Peyer's patch (tissue), 4 donors: ENCODE measurements at regions not wholly inside any gene's neighbourhood (a gene's known extent, or its start where the extent isn't known, plus 50 kb on each side); places are given as distances from the start of the nearest gene placed in this dataset.

Experiments
- DNase-seq, 3 donors: peaks; one replicate each; pipeline ENCODE4 v3.0.0-alpha.2; 2017 to 2019
- H3K27ac ChIP-seq, 4 donors: fragments of 200-600 bp; sonication (generic); one replicate each; pipeline ENCODE4 v1.5.1; 2016 to 2019
- H3K27me3 ChIP-seq, 2 donors: fragments of 200-600 bp; sonication (generic); one replicate each; pipeline ENCODE4 v1.5.1; 2019
- H3K36me3 ChIP-seq, 3 donors: fragments of 200-600 bp; sonication (generic); one replicate each; pipeline ENCODE4 v1.5.1; 2016 to 2019
- H3K4me1 ChIP-seq, 4 donors: fragments of 200-600 bp; sonication (generic); one replicate each; pipeline ENCODE4 v1.5.1; 2016 to 2019
- H3K4me3 ChIP-seq, 4 donors: fragments of 200-600 bp; sonication (generic); 1 replicate in 3 of 4; 2 replicates in 1 of 4; pipeline ENCODE4 v1.5.1; 2016 to 2019; ENCODE audit warnings: mild to moderate bottlenecking in 1 of 4
- H3K9me3 ChIP-seq, 4 donors: fragments of 200-600 bp; sonication (generic); one replicate each; pipeline ENCODE4 v1.5.1; 2016 to 2019; ENCODE audit warnings: mild to moderate bottlenecking in 1 of 4
- CTCF ChIP-seq, 6 experiments: fragments of 450-650 bp in 4 of 6; fragments of 200-600 bp in 2 of 6; sonication (generic) in 1 of 6; IDR thresholded peaks; one replicate each; pipeline ENCODE4 v1.5.1; 2017 to 2019; ENCODE audit warnings: antibody characterized with exemption in 6 of 6, mild to moderate bottlenecking in 3 of 6, moderate library complexity in 1 of 6
- POLR2A ChIP-seq, 2 donors: fragments of 450-650 bp; IDR thresholded peaks; one replicate each; pipeline ENCODE4 v1.5.1; 2017; ENCODE audit warnings: antibody characterized with exemption in 2 of 2, mild to moderate bottlenecking in 2 of 2, moderate library complexity in 2 of 2

GRCh38 chr12:130041983-130042812 is 120.1 kb upstream of the FZD10 start:
- Histone ChIP-seq H3K27me3 (no peaks in the 10 kb centered on the region), H3K4me3 (no peak overlapping the region), H3K36me3 (no peaks in the 10 kb centered on the region), H3K27ac (no peak overlapping the region), H3K9me3 (no peaks in the 10 kb centered on the region), H3K4me1 (no peaks in the 10 kb centered on the region)
- DNase-seq: no peak
- TF ChIP-seq POLR2A (IDR thresholded peaks at IDR 0.05) (no peak), CTCF (IDR thresholded peaks at IDR 0.05) (peak in 4 of 6 experiments; percentile 25 to 35 (median 31))

DNA sequence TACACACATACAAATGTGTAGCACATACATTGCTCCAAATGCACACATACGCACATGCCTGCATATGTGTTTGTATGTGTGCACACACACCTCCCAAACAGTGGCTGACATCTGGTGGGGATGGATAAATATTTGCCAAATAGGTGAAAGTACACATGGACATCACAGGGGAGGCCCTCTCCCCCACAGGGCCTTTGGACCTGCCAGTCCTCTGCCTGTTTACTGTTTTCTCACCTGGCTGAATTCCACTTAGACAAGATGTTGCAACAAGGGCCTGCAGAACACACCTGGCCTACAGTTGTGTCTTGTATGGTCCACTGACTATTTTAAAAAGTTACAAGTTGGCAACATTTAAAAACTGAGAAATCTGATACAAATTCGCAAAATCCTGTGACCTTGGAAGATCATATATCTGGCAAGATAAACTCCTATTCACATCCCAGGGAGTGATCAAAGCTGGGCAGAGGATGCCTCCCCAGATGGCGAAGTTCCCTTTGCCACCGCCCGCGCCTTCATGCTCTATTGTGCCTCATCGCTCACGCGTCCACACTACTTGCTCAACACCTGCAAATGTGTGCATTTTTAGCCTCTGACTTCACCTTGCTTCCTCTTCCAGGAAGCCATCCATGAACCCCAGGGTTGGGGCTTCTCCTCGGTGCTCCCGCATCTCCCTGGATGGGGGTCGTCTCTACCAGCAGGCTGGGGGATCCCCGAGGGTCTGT is 118.4 kb upstream of the FZD10 start:
- H3K9me3 ChIP-seq: no peaks in the 10 kb centered on the region
- H3K4me1 ChIP-seq: no peaks in the 10 kb centered on the region
- no peak overlapping the region for H3K27ac ChIP-seq
- H3K36me3 ChIP-seq: no peaks in the 10 kb centered on the region
- DNase-seq: no peak
- no peak overlapping the region for H3K4me3 ChIP-seq
- TF ChIP-seq CTCF (IDR thresholded peaks at IDR 0.05) (no peak), POLR2A (IDR thresholded peaks at IDR 0.05) (no peak)
- no peaks in the 10 kb centered on the region for H3K27me3 ChIP-seq

DNA sequence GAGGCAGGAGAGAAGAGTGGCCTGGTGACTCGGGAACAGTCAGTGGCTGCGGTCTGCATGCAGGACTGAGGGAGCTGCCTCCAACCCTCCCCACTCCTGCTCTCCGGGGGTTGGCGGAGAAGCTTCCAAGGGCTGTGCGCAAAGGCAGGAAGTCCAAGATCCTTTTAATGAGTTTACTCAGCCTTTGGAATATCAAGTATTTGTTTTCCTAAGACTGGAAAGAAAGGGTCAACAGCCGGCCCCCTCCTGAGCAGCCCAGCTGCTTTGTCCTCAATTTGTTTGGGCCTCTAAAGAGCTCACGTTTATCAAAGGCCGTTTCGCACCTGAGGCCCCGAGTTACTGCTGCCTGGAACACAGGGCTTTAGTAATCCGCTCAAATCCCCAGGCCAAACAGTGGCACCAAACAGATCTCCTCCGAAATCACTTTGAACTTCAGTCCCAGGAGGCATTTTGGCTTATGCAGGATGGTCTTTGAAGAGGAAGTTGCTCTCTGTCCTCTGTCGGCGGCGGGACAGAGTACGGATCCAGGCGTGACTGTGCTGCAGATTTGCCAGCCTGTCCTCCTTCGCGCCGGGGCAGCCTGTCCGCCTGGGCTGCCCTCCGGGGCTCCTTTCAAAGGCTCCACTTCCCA is 117.2 kb upstream of the FZD10 start:
- TF ChIP-seq CTCF (IDR thresholded peaks at IDR 0.05) (no peak), POLR2A (IDR thresholded peaks at IDR 0.05) (no peak)
- Histone ChIP-seq H3K27me3 (no peaks in the 10 kb centered on the region), H3K27ac (no peak overlapping the region), H3K36me3 (no peaks in the 10 kb centered on the region), H3K4me1 (no peaks in the 10 kb centered on the region), H3K9me3 (no peaks in the 10 kb centered on the region), H3K4me3 (no peak overlapping the region)
- DNase-seq: no peak

DNA sequence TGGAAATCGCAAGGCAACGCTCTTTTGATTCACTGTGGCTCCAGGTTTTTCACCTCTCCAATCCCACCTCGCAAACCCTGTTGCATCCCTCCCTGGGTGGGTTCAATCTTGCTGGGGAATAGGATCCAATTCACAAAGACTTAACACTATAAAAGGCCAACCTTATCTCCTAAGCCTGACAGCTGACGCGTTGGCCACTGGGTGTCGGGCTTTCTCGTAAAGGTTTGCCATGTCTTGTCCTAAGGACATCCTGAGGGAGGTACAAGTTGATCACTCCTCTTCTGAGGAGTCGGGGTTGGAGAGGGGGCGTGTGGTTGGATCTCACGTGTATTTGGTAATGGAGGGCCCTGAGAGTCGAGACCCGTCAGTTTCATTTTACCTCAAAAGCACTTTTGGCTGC is 112.6 kb upstream of the FZD10 start:
- no peaks in the 10 kb centered on the region for H3K4me1 ChIP-seq
- TF ChIP-seq POLR2A (IDR thresholded peaks at IDR 0.05) (no peak), CTCF (IDR thresholded peaks at IDR 0.05) (no peak)
- H3K9me3 ChIP-seq: no peaks in the 10 kb centered on the region
- H3K27me3 ChIP-seq: no peaks in the 10 kb centered on the region
- H3K4me3 ChIP-seq: no peak overlapping the region
- no peaks in the 10 kb centered on the region for H3K36me3 ChIP-seq
- no peak overlapping the region for H3K27ac ChIP-seq
- DNase-seq: no peak

- Histone ChIP-seq H3K36me3 (no peaks in the 10 kb centered on the region), H3K27me3 (no peaks in the 10 kb centered on the region)
Observed at GRCh38 chr12:130051900-130052299, 110.4 kb upstream of the FZD10 start.

More at GRCh38 chr12:130051900-130052299, 110.4 kb upstream of the FZD10 start:
- no peaks in the 10 kb centered on the region for H3K4me1 ChIP-seq
- no peak overlapping the region for H3K27ac ChIP-seq
- no peaks in the 10 kb centered on the region for H3K9me3 ChIP-seq
- no peak for DNase-seq
- no peak overlapping the region for H3K4me3 ChIP-seq
- no peak for TF ChIP-seq POLR2A (IDR thresholded peaks at IDR 0.05)
- no peak for TF ChIP-seq CTCF (IDR thresholded peaks at IDR 0.05)
